ENCODE measurements at regions not wholly inside any gene's neighbourhood (a gene's known extent, or its start where the extent isn't known, plus 50 kb on each side); places are given as distances from the start of the nearest gene placed in this dataset.

- Histone ChIP-seq H2AFZ (ENCODE audit: low read length) (no peak overlapping the region), H3K4me2 (ENCODE audit: extremely low read depth, insufficient read depth, low read length) (no peak overlapping the region), H3K27me3 (ENCODE audit: control insufficient read depth, insufficient read depth, low read length) (no peaks in the 10 kb centered on the region), H4K20me1 (ENCODE audit: control insufficient read depth, extremely low read depth, insufficient read depth, low read length) (no peaks in the 10 kb centered on the region), H3K9ac (ENCODE audit: insufficient read depth, low read length) (no peak overlapping the region), H3K9me3 (ENCODE audit: control insufficient read depth, insufficient read depth, low read depth, low read length) (no peaks in the 10 kb centered on the region), H3K36me3 (ENCODE audit: control insufficient read depth, insufficient read depth, low read length) (no peaks in the 10 kb centered on the region), H3K79me2 (ENCODE audit: control insufficient read depth, insufficient read depth, low read length) (no peaks in the 10 kb centered on the region), H3K27ac (ENCODE audit: insufficient read depth, low read length) (no peak overlapping the region), H3K4me1 (ENCODE audit: control insufficient read depth, extremely low read depth, insufficient read depth, low read length) (no peaks in the 10 kb centered on the region), H3K4me3 (replicated peaks in 1 of 4; ENCODE audit: control extremely low read depth in 1 of 4, insufficient read depth in 1 of 4, low read depth in 3 of 4, low read length in 4 of 4) (no peak overlapping the region)
- TF ChIP-seq, protein P1, sequence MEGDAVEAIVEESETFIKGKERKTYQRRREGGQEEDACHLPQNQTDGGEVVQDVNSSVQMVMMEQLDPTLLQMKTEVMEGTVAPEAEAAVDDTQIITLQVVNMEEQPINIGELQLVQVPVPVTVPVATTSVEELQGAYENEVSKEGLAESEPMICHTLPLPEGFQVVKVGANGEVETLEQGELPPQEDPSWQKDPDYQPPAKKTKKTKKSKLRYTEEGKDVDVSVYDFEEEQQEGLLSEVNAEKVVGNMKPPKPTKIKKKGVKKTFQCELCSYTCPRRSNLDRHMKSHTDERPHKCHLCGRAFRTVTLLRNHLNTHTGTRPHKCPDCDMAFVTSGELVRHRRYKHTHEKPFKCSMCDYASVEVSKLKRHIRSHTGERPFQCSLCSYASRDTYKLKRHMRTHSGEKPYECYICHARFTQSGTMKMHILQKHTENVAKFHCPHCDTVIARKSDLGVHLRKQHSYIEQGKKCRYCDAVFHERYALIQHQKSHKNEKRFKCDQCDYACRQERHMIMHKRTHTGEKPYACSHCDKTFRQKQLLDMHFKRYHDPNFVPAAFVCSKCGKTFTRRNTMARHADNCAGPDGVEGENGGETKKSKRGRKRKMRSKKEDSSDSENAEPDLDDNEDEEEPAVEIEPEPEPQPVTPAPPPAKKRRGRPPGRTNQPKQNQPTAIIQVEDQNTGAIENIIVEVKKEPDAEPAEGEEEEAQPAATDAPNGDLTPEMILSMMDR (conservative IDR thresholded peaks at IDR 0.05 in 1 of 2, IDR thresholded peaks at IDR 0.05 in 1 of 2; ENCODE audit: low read depth in 1 of 2, low read length in 2 of 2) = no peak
- no peak for DNase-seq (ENCODE audit: low read depth in 2 of 2)
These were observed 248.3 kb downstream of the TRIB2 start for GRCh38 chr2:12964904-12965539.

- peak; percentile 72 to 82 for DNase-seq (ENCODE audit: low read depth in 2 of 2)
- no peak overlapping the region for H3K27ac ChIP-seq (ENCODE audit: insufficient read depth, low read length)
- TF ChIP-seq, protein P1 (conservative IDR thresholded peaks at IDR 0.05 in 1 of 2, IDR thresholded peaks at IDR 0.05 in 1 of 2; ENCODE audit: low read depth in 1 of 2, low read length in 2 of 2) = no peak
- TF ChIP-seq EZH2 (IDR thresholded peaks at IDR 0.05; ENCODE audit: low read length, missing control alignments) = no peak
- H3K9me3 ChIP-seq (ENCODE audit: control insufficient read depth, insufficient read depth, low read depth, low read length) = no peaks in the 10 kb centered on the region
- H2AFZ ChIP-seq (ENCODE audit: low read length) = no peak overlapping the region
- H3K79me2 ChIP-seq (ENCODE audit: control insufficient read depth, insufficient read depth, low read length) = no peaks in the 10 kb centered on the region
- H3K4me3 ChIP-seq (replicated peaks in 1 of 4; ENCODE audit: control extremely low read depth in 1 of 4, insufficient read depth in 1 of 4, low read depth in 3 of 4, low read length in 4 of 4) = no peak overlapping the region
- H3K36me3 ChIP-seq (ENCODE audit: control insufficient read depth, insufficient read depth, low read length) = no peaks in the 10 kb centered on the region
- no peaks in the 10 kb centered on the region for H3K4me1 ChIP-seq (ENCODE audit: control insufficient read depth, extremely low read depth, insufficient read depth, low read length)
- no peaks in the 10 kb centered on the region for H4K20me1 ChIP-seq (ENCODE audit: control insufficient read depth, extremely low read depth, insufficient read depth, low read length)
- no peak overlapping the region for H3K4me2 ChIP-seq (ENCODE audit: extremely low read depth, insufficient read depth, low read length)
- H3K9ac ChIP-seq (ENCODE audit: insufficient read depth, low read length) = no peak overlapping the region
- H3K27me3 ChIP-seq (ENCODE audit: control insufficient read depth, insufficient read depth, low read length) = no peaks in the 10 kb centered on the region
These were observed 249.0 kb downstream of the TRIB2 start for GRCh38 chr2:12965540-12966269.

DNA sequence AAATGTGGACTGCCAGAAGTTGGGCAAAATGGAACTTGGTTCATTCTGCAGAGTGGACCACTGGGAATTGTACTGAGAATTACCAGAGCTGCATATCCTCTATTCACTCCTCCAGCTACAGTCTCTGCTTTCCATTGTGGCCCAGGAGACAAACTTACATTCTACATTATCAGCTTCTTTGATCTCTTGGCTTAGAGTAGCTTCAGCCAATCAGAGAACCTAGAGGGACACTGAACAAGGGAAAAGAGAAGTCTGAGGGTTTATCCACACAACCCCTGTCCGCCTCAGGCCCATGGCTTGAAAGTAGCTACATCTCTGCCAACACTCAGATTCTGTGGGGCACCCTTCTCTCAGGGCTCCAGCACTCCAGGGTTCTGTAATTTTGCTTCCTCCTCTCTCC is 251.1 kb downstream of the TRIB2 start:
- H3K9me3 ChIP-seq (ENCODE audit: control insufficient read depth, insufficient read depth, low read depth, low read length) = no peaks in the 10 kb centered on the region
- H3K27me3 ChIP-seq (ENCODE audit: control insufficient read depth, insufficient read depth, low read length) = no peaks in the 10 kb centered on the region
- no peak overlapping the region for H3K4me2 ChIP-seq (ENCODE audit: extremely low read depth, insufficient read depth, low read length)
- H4K20me1 ChIP-seq (ENCODE audit: control insufficient read depth, extremely low read depth, insufficient read depth, low read length) = no peaks in the 10 kb centered on the region
- H3K27ac ChIP-seq (ENCODE audit: insufficient read depth, low read length) = no peak overlapping the region
- H3K79me2 ChIP-seq (ENCODE audit: control insufficient read depth, insufficient read depth, low read length) = no peaks in the 10 kb centered on the region
- H3K4me1 ChIP-seq (ENCODE audit: control insufficient read depth, extremely low read depth, insufficient read depth, low read length) = no peaks in the 10 kb centered on the region
- no peak for TF ChIP-seq EZH2 (IDR thresholded peaks at IDR 0.05; ENCODE audit: low read length, missing control alignments)
- TF ChIP-seq, protein P1 (conservative IDR thresholded peaks at IDR 0.05 in 1 of 2, IDR thresholded peaks at IDR 0.05 in 1 of 2; ENCODE audit: low read depth in 1 of 2, low read length in 2 of 2) = no peak
- H3K4me3 ChIP-seq (replicated peaks in 1 of 4; ENCODE audit: control extremely low read depth in 1 of 4, insufficient read depth in 1 of 4, low read depth in 3 of 4, low read length in 4 of 4) = no peak overlapping the region
- no peak overlapping the region for H2AFZ ChIP-seq (ENCODE audit: low read length)
- no peak overlapping the region for H3K9ac ChIP-seq (ENCODE audit: insufficient read depth, low read length)
- no peaks in the 10 kb centered on the region for H3K36me3 ChIP-seq (ENCODE audit: control insufficient read depth, insufficient read depth, low read length)
- no peak for DNase-seq (ENCODE audit: low read depth in 2 of 2)
